Mesenchymal stem cell (in vitro differentiated cells and primary cell): ENCODE measurements at regions not wholly inside any gene's neighbourhood (a gene's known extent, or its start where the extent isn't known, plus 50 kb on each side); places are given as distances from the start of the nearest gene placed in this dataset.

Experiments
- DNase-seq: peaks from one replicate; pipeline ENCODE4 v3.0.0-alpha.2; 2013
- H2AFZ ChIP-seq: one replicate; pipeline ENCODE4 v1.6.1; 2013; ENCODE audit warnings: low read depth, mild to moderate bottlenecking, control low read depth, inconsistent platforms, low read length, moderate library complexity
- H2AK5ac ChIP-seq: 2 replicates; pipeline ENCODE4 v1.6.1; 2013; ENCODE audit warnings: low read length, moderate library complexity, mild to moderate bottlenecking, inconsistent platforms; ENCODE audit not compliant: severe bottlenecking
- H2BK120ac ChIP-seq: one replicate; pipeline ENCODE4 v1.6.1; 2013; ENCODE audit warnings: low read depth, mild to moderate bottlenecking, inconsistent platforms, low read length, moderate library complexity
- H2BK12ac ChIP-seq, 2 experiments: one replicate each; pipeline ENCODE4 v1.6.1; 2013; ENCODE audit warnings: inconsistent platforms in 2 of 2, low read length in 2 of 2, mild to moderate bottlenecking in 2 of 2, moderate library complexity in 2 of 2, control low read depth in 1 of 2
- H2BK15ac ChIP-seq: one replicate; pipeline ENCODE4 v1.6.1; 2013; ENCODE audit warnings: mild to moderate bottlenecking, low read depth, inconsistent platforms; ENCODE audit not compliant: poor library complexity, severe bottlenecking
- H2BK5ac ChIP-seq: 2 replicates; pipeline ENCODE4 v1.6.1; 2013; ENCODE audit warnings: low read depth, mild to moderate bottlenecking, low read length, control low read depth, inconsistent platforms; ENCODE audit not compliant: poor library complexity, severe bottlenecking
- H3K14ac ChIP-seq, 2 experiments: one replicate each; pipeline ENCODE4 v1.6.1; 2013; ENCODE audit warnings: inconsistent platforms in 2 of 2, low read length in 2 of 2, control low read depth in 1 of 2, mild to moderate bottlenecking in 1 of 2, moderate library complexity in 1 of 2
- H3K18ac ChIP-seq, 2 experiments: one replicate each; pipeline ENCODE4 v1.6.1; 2013; ENCODE audit warnings: inconsistent platforms in 2 of 2, low read length in 2 of 2, control low read depth in 1 of 2, low read depth in 1 of 2, mild to moderate bottlenecking in 1 of 2
- H3K23ac ChIP-seq, 2 experiments: one replicate each; pipeline ENCODE4 v1.6.1; 2013; ENCODE audit warnings: inconsistent platforms in 2 of 2, low read length in 2 of 2, mild to moderate bottlenecking in 2 of 2, moderate library complexity in 2 of 2, control low read depth in 1 of 2
- H3K27ac ChIP-seq: 2 replicates; pipeline ENCODE4 v1.5.1; 2013; ENCODE audit warnings: mild to moderate bottlenecking, moderate library complexity, low read length, control low read depth, inconsistent platforms; ENCODE audit not compliant: poor library complexity, severe bottlenecking
- H3K27me3 ChIP-seq, 2 experiments: 2 replicates each; pipeline versions ENCODE4 v1.6.1 to v1.7.0; 2013; ENCODE audit warnings: low read length in 2 of 2, mild to moderate bottlenecking in 2 of 2, moderate library complexity in 2 of 2, control low read depth in 1 of 2, inconsistent platforms in 1 of 2; ENCODE audit not compliant: control insufficient read depth in 1 of 2, insufficient read depth in 1 of 2
- H3K36me3 ChIP-seq, 2 experiments: 2 replicates each; pipeline versions ENCODE4 v1.6.1 to v1.7.0; 2013; ENCODE audit warnings: low read length in 2 of 2, control low read depth in 1 of 2, inconsistent platforms in 1 of 2, low read depth in 1 of 2, mild to moderate bottlenecking in 1 of 2; ENCODE audit not compliant: insufficient read depth in 2 of 2, control insufficient read depth in 1 of 2
- H3K4ac ChIP-seq, 2 experiments: one replicate each; pipeline ENCODE4 v1.6.1; 2013; ENCODE audit warnings: inconsistent platforms in 2 of 2, low read length in 2 of 2, mild to moderate bottlenecking in 2 of 2, moderate library complexity in 2 of 2, control low read depth in 1 of 2, low read depth in 1 of 2
- H3K4me1 ChIP-seq: 2 replicates; pipeline ENCODE4 v1.6.1; 2013; ENCODE audit warnings: low read depth, low read length, control low read depth; ENCODE audit not compliant: control insufficient read depth, insufficient read depth
- H3K4me2 ChIP-seq: 2 replicates; pipeline ENCODE4 v1.6.1; 2013; ENCODE audit warnings: low read length, mild to moderate bottlenecking, inconsistent platforms; ENCODE audit not compliant: poor library complexity, severe bottlenecking
- H3K4me3 ChIP-seq, 2 experiments: 2 replicates each; pipeline versions ENCODE4 v1.5.1 to v1.7.0; 2013; ENCODE audit warnings: low read length in 2 of 2, mild to moderate bottlenecking in 2 of 2, control low read depth in 1 of 2, low read depth in 1 of 2; ENCODE audit not compliant: insufficient read depth in 1 of 2
- H3K79me1 ChIP-seq: replicated peaks from 2 replicates; pipeline ENCODE4 v1.6.1; 2013; ENCODE audit warnings: mild to moderate bottlenecking, control low read depth, low read length, inconsistent platforms; ENCODE audit not compliant: poor library complexity, severe bottlenecking
- H3K9ac ChIP-seq: 2 replicates; pipeline ENCODE4 v1.7.0; 2013; ENCODE audit warnings: mild to moderate bottlenecking, low read length, moderate library complexity
- H3K9me3 ChIP-seq: 2 replicates; pipeline ENCODE4 v1.7.0; 2013; ENCODE audit warnings: mild to moderate bottlenecking, low read length; ENCODE audit not compliant: control insufficient read depth
- H4K8ac ChIP-seq: one replicate; pipeline ENCODE4 v1.6.1; 2013; ENCODE audit warnings: inconsistent platforms, mild to moderate bottlenecking, low read length, moderate library complexity
- H4K91ac ChIP-seq: one replicate; pipeline ENCODE4 v1.6.1; 2013; ENCODE audit warnings: mild to moderate bottlenecking, low read length, inconsistent platforms
- WGBS: methylation state at CpG from one replicate; pipeline ENCODE4 v1.1.7; 2013; ENCODE audit warnings: mixed read lengths; 5-methylcytosine and 5-hydroxymethylcytosine counted together

DNA sequence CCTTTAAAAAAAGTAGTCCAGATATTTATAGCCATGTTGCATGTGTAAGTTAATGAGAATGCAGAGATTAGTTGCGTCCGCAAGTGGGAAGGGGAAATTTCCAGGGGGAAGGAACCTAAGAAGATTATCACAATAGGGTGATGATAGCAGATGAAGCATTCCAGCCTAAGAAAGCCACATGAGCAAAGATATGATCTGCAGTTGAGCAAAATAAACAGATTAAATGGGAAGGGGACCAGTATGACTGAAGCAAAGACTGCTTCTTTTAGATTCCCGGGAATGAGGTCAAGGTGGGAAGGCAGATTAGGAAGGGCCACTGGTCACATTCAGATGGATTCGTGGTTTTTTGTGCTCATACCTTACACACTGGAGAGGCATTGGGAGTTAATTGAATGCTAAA is 154.6 kb upstream of the CDH2 start:
- H3K79me1 ChIP-seq, result no peaks in the 10 kb centered on the region
- DNase-seq, result no peak
- no peak overlapping the region for H3K9ac ChIP-seq
- H3K4me2 ChIP-seq, result no peak overlapping the region
- H4K8ac ChIP-seq, result no peak overlapping the region
- no peak overlapping the region for H3K23ac ChIP-seq
- no peak overlapping the region for H3K4ac ChIP-seq
- H2BK12ac ChIP-seq, result no peak overlapping the region
- no peak overlapping the region for H3K14ac ChIP-seq
- H4K91ac ChIP-seq, result no peak overlapping the region
- H2BK120ac ChIP-seq, result no peak overlapping the region
- H3K9me3 ChIP-seq, result no peaks in the 10 kb centered on the region
- H2BK5ac ChIP-seq, result no peak overlapping the region
- no peak overlapping the region for H2BK15ac ChIP-seq
- WGBS, result 94% methylated on average over 4 of the region's 4 CpGs
- H3K27me3 ChIP-seq, result no peaks in the 10 kb centered on the region
- no peak overlapping the region for H3K18ac ChIP-seq
- no peak overlapping the region for H3K27ac ChIP-seq
- no peak overlapping the region for H2AFZ ChIP-seq
- no peak overlapping the region for H2AK5ac ChIP-seq
- no peak overlapping the region for H3K4me3 ChIP-seq
- H3K36me3 ChIP-seq, result no peaks in the 10 kb centered on the region
- H3K4me1 ChIP-seq, result no peaks in the 10 kb centered on the region

- H2BK12ac ChIP-seq, result no peak overlapping the region
- no peaks in the 10 kb centered on the region for H3K9me3 ChIP-seq
- no peak overlapping the region for H3K4ac ChIP-seq
- H3K27ac ChIP-seq, result no peak overlapping the region
- no peaks in the 10 kb centered on the region for H3K27me3 ChIP-seq
- H4K8ac ChIP-seq, result no peak overlapping the region
- no peak overlapping the region for H3K14ac ChIP-seq
- no peak overlapping the region for H2BK120ac ChIP-seq
- WGBS, result 97% methylated on average over 1 of the region's 3 CpGs
- no peak overlapping the region for H3K18ac ChIP-seq
- H3K4me2 ChIP-seq, result no peak overlapping the region
- no peak for DNase-seq
- H3K9ac ChIP-seq, result no peak overlapping the region
- H2AFZ ChIP-seq, result no peak overlapping the region
- no peak overlapping the region for H2BK15ac ChIP-seq
- no peak overlapping the region for H4K91ac ChIP-seq
- no peak overlapping the region for H3K23ac ChIP-seq
- H3K4me1 ChIP-seq, result no peaks in the 10 kb centered on the region
- no peak overlapping the region for H2BK5ac ChIP-seq
- H3K79me1 ChIP-seq, result no peaks in the 10 kb centered on the region
- H3K4me3 ChIP-seq, result no peak overlapping the region
- no peak overlapping the region for H2AK5ac ChIP-seq
- no peaks in the 10 kb centered on the region for H3K36me3 ChIP-seq
Measured at GRCh38 chr18:28313602-28314001, 136.7 kb upstream of the CDH2 start.

DNA sequence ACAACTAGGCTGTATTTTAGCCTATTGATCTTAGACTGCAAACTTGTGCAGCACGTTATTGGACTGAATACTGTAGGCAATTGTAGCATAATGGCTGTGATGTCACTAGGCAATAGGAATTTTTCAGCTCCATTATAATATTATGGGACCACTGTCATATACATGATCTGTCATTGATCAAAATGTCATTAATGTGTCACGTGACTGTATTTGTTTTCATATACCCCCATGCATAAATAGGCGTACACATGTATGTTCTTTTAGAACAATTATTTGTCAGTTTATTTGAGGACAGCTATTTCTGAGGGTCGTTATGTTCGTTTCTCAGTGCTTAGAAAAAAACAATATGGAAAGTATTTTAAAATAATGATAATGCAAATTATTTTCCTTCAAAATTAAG is 111.9 kb upstream of the CDH2 start:
- Histone ChIP-seq H3K9ac (no peak overlapping the region), H3K36me3 (no peaks in the 10 kb centered on the region), H2BK120ac (no peak overlapping the region), H3K79me1 (no peaks in the 10 kb centered on the region), H3K4me3 (no peak overlapping the region), H2BK15ac (no peak overlapping the region), H3K4me1 (no peaks in the 10 kb centered on the region), H4K91ac (no peak overlapping the region), H3K23ac (no peak overlapping the region), H3K4ac (no peak overlapping the region), H2BK5ac (no peak overlapping the region), H4K8ac (no peak overlapping the region), H3K18ac (no peak overlapping the region), H3K27ac (no peak overlapping the region), H3K4me2 (no peak overlapping the region), H2AFZ (no peak overlapping the region), H3K14ac (no peak overlapping the region), H3K27me3 (no peaks in the 10 kb centered on the region), H3K9me3 (no peaks in the 10 kb centered on the region), H2AK5ac (no peak overlapping the region), H2BK12ac (no peak overlapping the region)
- DNase-seq, result no peak
- WGBS, result no CpG with 5 or more reads among the region's 5 CpGs

- no peak overlapping the region for H4K8ac ChIP-seq
- no peaks in the 10 kb centered on the region for H3K9me3 ChIP-seq
- no peak overlapping the region for H3K18ac ChIP-seq
- DNase-seq, result no peak
- no peaks in the 10 kb centered on the region for H3K4me1 ChIP-seq
- no peak overlapping the region for H2AFZ ChIP-seq
- no peak overlapping the region for H3K4ac ChIP-seq
- no peaks in the 10 kb centered on the region for H3K79me1 ChIP-seq
- H3K36me3 ChIP-seq, result no peaks in the 10 kb centered on the region
- H2BK5ac ChIP-seq, result no peak overlapping the region
- H3K14ac ChIP-seq, result no peak overlapping the region
- no peak overlapping the region for H3K27ac ChIP-seq
- H2AK5ac ChIP-seq, result no peak overlapping the region
- H4K91ac ChIP-seq, result no peak overlapping the region
- H3K27me3 ChIP-seq, result no peaks in the 10 kb centered on the region
- H3K9ac ChIP-seq, result no peak overlapping the region
- H3K4me3 ChIP-seq, result no peak overlapping the region
- no peak overlapping the region for H3K23ac ChIP-seq
- H2BK12ac ChIP-seq, result no peak overlapping the region
- no peak overlapping the region for H2BK15ac ChIP-seq
- no peak overlapping the region for H2BK120ac ChIP-seq
- no peak overlapping the region for H3K4me2 ChIP-seq
Measured at GRCh38 chr18:28287146-28287545, 110.2 kb upstream of the CDH2 start.
